Kasumi-1 (cell line): ENCODE measurements at regions not wholly inside any gene's neighbourhood (a gene's known extent, or its start where the extent isn't known, plus 50 kb on each side); places are given as distances from the start of the nearest gene placed in this dataset.
A peak's percentile ranks its signal among the peaks of the same experiment; 100 is the strongest.
"Not testable (repeated sequence)": the region's sequence is repeated elsewhere in the genome, so short reads cannot be mapped to it uniquely, and the experiment has no call there.

ENCODE experiments used
- DNase-seq, 2 experiments: peaks; one replicate each; lab custom pipeline; 2025; lab: John Stamatoyannopoulos, UW

GRCh38 chr6:104676679-104677078, 183.0 kb downstream of the HACE1 start:
- not testable (repeated sequence) for DNase-seq

GRCh38 chr6:104675161-104675560, 184.6 kb downstream of the HACE1 start:
- DNase-seq: not testable (repeated sequence)

GRCh38 chr6:104673078-104673477, 186.6 kb downstream of the HACE1 start:
- not testable (repeated sequence) for DNase-seq

- not testable (repeated sequence) for DNase-seq
Measured at GRCh38 chr6:104671591-104671891, 188.2 kb downstream of the HACE1 start.

- DNase-seq: not testable (repeated sequence)
Measured at GRCh38 chr6:104670834-104671590, 188.7 kb downstream of the HACE1 start.

- DNase-seq: no peak
Measured at GRCh38 chr6:104669483-104669882, 190.2 kb downstream of the HACE1 start.

GRCh38 chr6:104656235-104656634, 203.5 kb downstream of the HACE1 start:
- DNase-seq: no peak

- DNase-seq: peak in 1 of 2 experiments; percentile 6
Measured at GRCh38 chr6:104653781-104654180, 205.9 kb downstream of the HACE1 start.

- no peak for DNase-seq
Measured at GRCh38 chr6:104648347-104648746, 211.4 kb downstream of the HACE1 start.

- DNase-seq: no peak
Measured at GRCh38 chr6:104644848-104645247, 214.9 kb downstream of the HACE1 start.

- no peak for DNase-seq
Measured at GRCh38 chr6:104642871-104643270, 216.8 kb downstream of the HACE1 start.

- no peak for DNase-seq
Measured at GRCh38 chr6:104640761-104641160, 219.0 kb downstream of the HACE1 start.

- no peak for DNase-seq
Measured at GRCh38 chr6:104640150-104640700, 219.5 kb downstream of the HACE1 start.

GRCh38 chr6:104639668-104640067, 220.1 kb downstream of the HACE1 start:
- DNase-seq: peak; percentile 41 to 57

GRCh38 chr6:104638841-104639290, 220.9 kb downstream of the HACE1 start:
- peak; percentile 17 to 29 for DNase-seq

GRCh38 chr6:104633125-104633524, 226.6 kb downstream of the HACE1 start:
- DNase-seq: no peak

- DNase-seq: no peak
Measured at GRCh38 chr6:104632588-104632987, 227.1 kb downstream of the HACE1 start.

- no peak for DNase-seq
Measured at GRCh38 chr6:104630955-104631354, 228.8 kb downstream of the HACE1 start.

GRCh38 chr6:104630522-104630921, 229.2 kb downstream of the HACE1 start:
- no peak for DNase-seq

GRCh38 chr6:104629826-104630225, 229.9 kb downstream of the HACE1 start:
- no peak for DNase-seq

GRCh38 chr6:104625536-104625935, 234.2 kb downstream of the HACE1 start:
- no peak for DNase-seq

GRCh38 chr6:104623052-104623690, 236.5 kb downstream of the HACE1 start:
- DNase-seq: peak; percentile 18 to 58

- no peak for DNase-seq
Measured at GRCh38 chr6:104621396-104621795, 238.3 kb downstream of the HACE1 start.
